Vagina (tissue), 2 donors: ENCODE measurements at regions not wholly inside any gene's neighbourhood (a gene's known extent, or its start where the extent isn't known, plus 50 kb on each side); places are given as distances from the start of the nearest gene placed in this dataset.

Experiments
- DNase-seq, 2 donors: peaks; one replicate each; pipeline ENCODE4 v3.0.0-alpha.2; 2017; ENCODE audit errors: extremely low spot score in 2 of 2
- H3K27ac ChIP-seq: fragments of 200-600 bp; sonication (generic); one replicate; pipeline ENCODE4 v1.5.1; 2019
- H3K27me3 ChIP-seq: fragments of 200-600 bp; sonication (generic); one replicate; pipeline ENCODE4 v1.5.1; 2019
- H3K36me3 ChIP-seq, 2 donors: fragments of 200-600 bp; sonication (generic); one replicate each; pipeline ENCODE4 v1.5.1; 2017 to 2019
- H3K4me1 ChIP-seq: fragments of 200-600 bp; sonication (generic); one replicate; pipeline ENCODE4 v1.5.1; 2019
- H3K4me3 ChIP-seq, 2 donors: fragments of 200-600 bp; sonication (generic); 1 replicate in 1 of 2; 2 replicates in 1 of 2; pipeline ENCODE4 v1.5.1; 2016 to 2019
- H3K9me3 ChIP-seq: fragments of 200-600 bp; sonication (generic); one replicate; pipeline ENCODE4 v1.5.1; 2019
- CTCF ChIP-seq, 3 experiments: fragments of 450-650 bp in 2 of 3; fragments of 200-600 bp in 1 of 3; sonication (generic) in 1 of 3; IDR thresholded peaks; one replicate each; pipeline ENCODE4 v1.5.1; 2017 to 2019; ENCODE audit warnings: antibody characterized with exemption in 3 of 3, mild to moderate bottlenecking in 2 of 3, moderate library complexity in 2 of 3
- POLR2A ChIP-seq, 2 donors: fragments of 450-650 bp; IDR thresholded peaks; one replicate each; pipeline ENCODE4 v1.6.1; 2017; ENCODE audit warnings: antibody characterized with exemption in 2 of 2, mild to moderate bottlenecking in 2 of 2, moderate library complexity in 2 of 2
- POLR2AphosphoS5 ChIP-seq, 2 donors: sonication (generic); formaldehyde crosslinking; IDR thresholded peaks; one replicate each; pipeline ENCODE4 v1.9.0; 2017; ENCODE audit warnings: antibody characterized with exemption in 2 of 2, mild to moderate bottlenecking in 2 of 2, low read depth in 1 of 2; ENCODE audit not compliant: insufficient read depth in 1 of 2
- intact Hi-C: fragments of 100-400 bp; cut with DNase I; formaldehyde crosslinking; loops from one replicate; pipeline ENCODE4 v1.15.1; 2023

DNA sequence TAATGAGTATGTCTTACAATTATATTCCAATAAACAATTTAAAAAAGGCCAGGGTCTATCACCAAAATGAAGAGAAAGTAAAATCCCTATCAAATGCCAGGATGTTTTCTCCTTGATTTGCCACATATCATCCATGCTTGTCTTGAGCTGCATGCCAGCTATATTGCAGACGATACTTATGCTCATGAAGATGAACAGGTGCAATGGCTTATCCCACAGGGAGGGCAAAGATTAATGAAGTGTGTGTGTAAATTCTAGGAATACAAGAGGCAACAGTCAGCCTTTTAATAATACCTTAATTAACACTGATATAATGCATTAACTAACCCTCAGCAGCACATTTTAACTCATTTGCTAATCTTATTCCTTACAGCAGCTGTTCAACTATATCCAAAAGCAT, 850.5 kb downstream of the KCNA4 start:
- no peaks in the 10 kb centered on the region for H3K4me1 ChIP-seq
- no peaks in the 10 kb centered on the region for H3K36me3 ChIP-seq
- no peaks in the 10 kb centered on the region for H3K27me3 ChIP-seq
- no peak overlapping the region for H3K4me3 ChIP-seq
- no peak for TF ChIP-seq POLR2A (IDR thresholded peaks at IDR 0.05)
- TF ChIP-seq CTCF (IDR thresholded peaks at IDR 0.05) = no peak
- no peak for TF ChIP-seq POLR2AphosphoS5 (IDR thresholded peaks at IDR 0.05; ENCODE audit: insufficient read depth in 1 of 2, low read depth in 1 of 2)
- DNase-seq = no peak
- H3K27ac ChIP-seq = no peak overlapping the region
- H3K9me3 ChIP-seq = no peaks in the 10 kb centered on the region
- intact Hi-C loops = no loop called here

DNA sequence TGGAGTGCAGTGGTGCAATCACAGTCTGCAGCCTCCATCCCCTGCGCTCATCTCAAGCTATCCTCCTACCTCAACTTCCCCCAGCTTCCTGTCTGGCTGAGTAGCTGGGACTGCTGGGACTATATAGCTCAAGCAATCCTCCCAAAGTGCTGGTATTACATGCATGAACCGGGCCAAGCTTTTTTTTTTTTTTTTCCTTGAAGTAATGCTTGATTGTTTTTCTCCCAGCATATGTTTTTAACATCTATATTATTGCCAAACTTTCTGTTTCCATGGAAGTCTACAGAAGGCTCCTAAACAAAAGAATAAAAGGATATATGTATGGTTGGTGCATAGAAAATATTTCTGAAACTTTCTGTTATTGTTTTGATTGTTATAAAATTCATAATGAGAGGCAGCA, 853.6 kb downstream of the KCNA4 start:
- Histone ChIP-seq H3K9me3 (no peaks in the 10 kb centered on the region), H3K4me1 (no peaks in the 10 kb centered on the region), H3K4me3 (no peak overlapping the region), H3K27ac (no peak overlapping the region), H3K27me3 (no peaks in the 10 kb centered on the region), H3K36me3 (no peaks in the 10 kb centered on the region)
- intact Hi-C loops = no loop called here
- TF ChIP-seq POLR2A (IDR thresholded peaks at IDR 0.05) (no peak), CTCF (IDR thresholded peaks at IDR 0.05) (no peak), POLR2AphosphoS5 (IDR thresholded peaks at IDR 0.05; ENCODE audit: insufficient read depth in 1 of 2, low read depth in 1 of 2) (no peak)
- no peak for DNase-seq

DNA sequence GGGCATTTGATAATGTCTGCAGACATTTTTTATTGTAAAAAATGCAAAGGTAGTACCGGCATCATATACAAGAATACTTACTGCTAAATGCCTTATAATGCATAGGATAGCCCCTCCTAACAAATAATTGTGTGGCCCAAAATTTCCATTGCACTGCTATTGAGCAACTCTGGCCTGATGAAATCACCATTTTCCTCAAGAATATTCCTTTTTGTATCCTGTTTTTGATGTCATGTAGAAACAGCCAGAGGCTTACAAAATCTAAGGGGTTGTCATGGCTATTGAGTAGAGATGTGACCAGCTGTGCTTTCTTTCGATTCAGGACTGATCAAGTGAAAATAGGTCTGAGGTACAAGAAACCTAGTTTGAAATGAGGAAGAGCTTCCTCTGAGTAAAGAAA, 854.3 kb downstream of the KCNA4 start:
- Histone ChIP-seq H3K4me1 (no peaks in the 10 kb centered on the region), H3K4me3 (no peak overlapping the region), H3K9me3 (no peaks in the 10 kb centered on the region), H3K27me3 (no peaks in the 10 kb centered on the region), H3K27ac (no peak overlapping the region), H3K36me3 (no peaks in the 10 kb centered on the region)
- intact Hi-C loops = no loop called here
- no peak for DNase-seq
- TF ChIP-seq POLR2AphosphoS5 (IDR thresholded peaks at IDR 0.05; ENCODE audit: insufficient read depth in 1 of 2, low read depth in 1 of 2) (no peak), CTCF (IDR thresholded peaks at IDR 0.05) (no peak), POLR2A (IDR thresholded peaks at IDR 0.05) (no peak)

DNA sequence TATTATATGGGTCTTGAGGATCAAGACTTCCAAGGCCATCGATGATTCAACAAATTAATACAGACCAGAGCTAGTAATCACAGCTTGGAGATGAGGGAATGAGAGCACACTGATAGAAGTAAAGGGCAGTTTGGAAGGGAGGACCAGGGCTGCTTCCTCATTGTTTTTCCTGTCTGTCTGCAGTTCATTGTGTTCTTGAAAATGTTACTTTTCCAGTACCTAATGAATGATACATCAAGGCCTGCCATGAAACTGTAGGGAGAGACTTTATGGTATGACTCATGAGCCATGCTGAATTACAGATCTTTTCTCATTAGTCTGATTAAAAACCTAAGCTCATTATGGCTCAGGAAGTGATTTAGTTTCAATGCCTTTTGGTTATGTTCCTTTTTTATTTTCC, 855.6 kb downstream of the KCNA4 start:
- no peaks in the 10 kb centered on the region for H3K4me1 ChIP-seq
- H3K4me3 ChIP-seq = no peak overlapping the region
- no peaks in the 10 kb centered on the region for H3K27me3 ChIP-seq
- H3K27ac ChIP-seq = no peak overlapping the region
- no peak for DNase-seq
- H3K9me3 ChIP-seq = no peaks in the 10 kb centered on the region
- intact Hi-C loops = no loop called here
- TF ChIP-seq CTCF (IDR thresholded peaks at IDR 0.05) (no peak), POLR2AphosphoS5 (IDR thresholded peaks at IDR 0.05; ENCODE audit: insufficient read depth in 1 of 2, low read depth in 1 of 2) (no peak), POLR2A (IDR thresholded peaks at IDR 0.05) (no peak)
- H3K36me3 ChIP-seq = no peaks in the 10 kb centered on the region

GRCh38 chr11:29159552-29160465, 857.0 kb downstream of the KCNA4 start:
- H3K27me3 ChIP-seq = no peaks in the 10 kb centered on the region
- H3K27ac ChIP-seq = no peak overlapping the region
- no peaks in the 10 kb centered on the region for H3K36me3 ChIP-seq
- no peak for DNase-seq
- no peaks in the 10 kb centered on the region for H3K4me1 ChIP-seq
- no peak overlapping the region for H3K4me3 ChIP-seq
- intact Hi-C loops = no loop called here
- no peaks in the 10 kb centered on the region for H3K9me3 ChIP-seq
- no peak for TF ChIP-seq POLR2AphosphoS5 (IDR thresholded peaks at IDR 0.05; ENCODE audit: insufficient read depth in 1 of 2, low read depth in 1 of 2)
- no peak for TF ChIP-seq CTCF (IDR thresholded peaks at IDR 0.05)
- no peak for TF ChIP-seq POLR2A (IDR thresholded peaks at IDR 0.05)
